Esophagus squamous epithelium (tissue), 4 donors: ENCODE measurements at regions not wholly inside any gene's neighbourhood (a gene's known extent, or its start where the extent isn't known, plus 50 kb on each side); places are given as distances from the start of the nearest gene placed in this dataset.

ENCODE experiments used
- POLR2A ChIP-seq, 4 donors: fragments of 450-650 bp; IDR thresholded peaks; one replicate each; pipeline ENCODE4 v1.6.1; 2017; ENCODE audit warnings: antibody characterized with exemption in 4 of 4, mild to moderate bottlenecking in 4 of 4, moderate library complexity in 3 of 4
- TF ChIP-seq, protein P1 (sequence below), 6 experiments: fragments of 450-650 bp in 4 of 6; fragments of 200-600 bp in 2 of 6; sonication (generic) in 2 of 6; IDR thresholded peaks; one replicate each; pipeline ENCODE4 v1.5.1; 2016 to 2019; ENCODE audit warnings: antibody characterized with exemption in 6 of 6, mild to moderate bottlenecking in 4 of 6, moderate library complexity in 4 of 6

DNA sequence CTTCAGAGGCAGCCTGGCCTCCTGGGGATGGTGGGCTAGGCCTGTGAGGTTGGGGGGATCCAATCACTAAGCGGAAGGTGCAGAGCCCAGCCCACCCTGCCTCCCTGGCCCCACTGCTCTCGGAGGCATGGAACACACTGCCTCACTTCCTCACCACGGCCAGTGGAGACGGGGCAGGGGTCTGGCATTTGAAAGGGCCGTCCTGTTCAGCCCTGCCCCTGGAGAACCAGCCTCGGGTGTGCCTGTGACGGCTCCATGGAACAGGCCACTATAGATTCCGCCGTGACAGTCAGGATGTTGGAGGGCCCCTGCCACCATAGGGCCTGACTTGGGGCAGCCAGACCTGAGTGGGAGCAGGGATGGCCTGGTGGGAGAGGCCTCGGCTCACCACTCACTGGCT, 110.2 kb downstream of the DACT2 start:
- TF ChIP-seq POLR2A (IDR thresholded peaks at IDR 0.05): no peak
- TF ChIP-seq, protein P1, sequence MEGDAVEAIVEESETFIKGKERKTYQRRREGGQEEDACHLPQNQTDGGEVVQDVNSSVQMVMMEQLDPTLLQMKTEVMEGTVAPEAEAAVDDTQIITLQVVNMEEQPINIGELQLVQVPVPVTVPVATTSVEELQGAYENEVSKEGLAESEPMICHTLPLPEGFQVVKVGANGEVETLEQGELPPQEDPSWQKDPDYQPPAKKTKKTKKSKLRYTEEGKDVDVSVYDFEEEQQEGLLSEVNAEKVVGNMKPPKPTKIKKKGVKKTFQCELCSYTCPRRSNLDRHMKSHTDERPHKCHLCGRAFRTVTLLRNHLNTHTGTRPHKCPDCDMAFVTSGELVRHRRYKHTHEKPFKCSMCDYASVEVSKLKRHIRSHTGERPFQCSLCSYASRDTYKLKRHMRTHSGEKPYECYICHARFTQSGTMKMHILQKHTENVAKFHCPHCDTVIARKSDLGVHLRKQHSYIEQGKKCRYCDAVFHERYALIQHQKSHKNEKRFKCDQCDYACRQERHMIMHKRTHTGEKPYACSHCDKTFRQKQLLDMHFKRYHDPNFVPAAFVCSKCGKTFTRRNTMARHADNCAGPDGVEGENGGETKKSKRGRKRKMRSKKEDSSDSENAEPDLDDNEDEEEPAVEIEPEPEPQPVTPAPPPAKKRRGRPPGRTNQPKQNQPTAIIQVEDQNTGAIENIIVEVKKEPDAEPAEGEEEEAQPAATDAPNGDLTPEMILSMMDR (IDR thresholded peaks at IDR 0.05): no peak
